AG04449 (cell line): ENCODE measurements at regions not wholly inside any gene's neighbourhood (a gene's known extent, or its start where the extent isn't known, plus 50 kb on each side); places are given as distances from the start of the nearest gene placed in this dataset.

Source experiments
- CTCF ChIA-PET: fragments of 350-600 bp; formaldehyde crosslinking; extraction: SDS; loops from one replicate; lab custom pipeline; 2021; ENCODE audit warnings: antibody characterized with exemption; lab: Yijun Ruan, JAX
- POLR2A ChIA-PET: fragments of 400-600, 350-600 bp; formaldehyde crosslinking; extraction: SDS; loops from one replicate; lab custom pipeline; 2020; ENCODE audit warnings: antibody characterized with exemption, inconsistent platforms; lab: Yijun Ruan, JAX
- DNase-seq: peaks from one replicate; pipeline ENCODE4 v3.0.0-alpha.2; 2010; ENCODE audit warnings: low read depth, low spot score
- H3K4me3 ChIP-seq: 2 replicates; pipeline ENCODE4 v1.5.1; 2011; ENCODE audit warnings: low read depth, mild to moderate bottlenecking, control low read depth, low read length
- CTCF ChIP-seq: IDR thresholded peaks from one replicate; pipeline ENCODE4 v1.5.1; 2011; ENCODE audit warnings: mild to moderate bottlenecking, moderate library complexity, low read length, control low read depth, inconsistent platforms; ENCODE audit not compliant: insufficient read depth; ENCODE audit errors: missing control alignments

- H3K4me3 ChIP-seq = no peak overlapping the region
- no peak for TF ChIP-seq CTCF
- ChIA-PET CTCF (no interaction called here), POLR2A (no interaction called here)
- DNase-seq = no peak
These were observed 123.0 kb upstream of the STAC start for GRCh38 chr3:36257158-36257852.

GRCh38 chr3:36258421-36258820, 121.9 kb upstream of the STAC start:
- TF ChIP-seq CTCF = no peak
- POLR2A ChIA-PET = no interaction called here
- no peak for DNase-seq
- CTCF ChIA-PET = no interaction called here
- H3K4me3 ChIP-seq = no peak overlapping the region

GRCh38 chr3:36259580-36259979, 120.7 kb upstream of the STAC start:
- DNase-seq = no peak
- no peak overlapping the region for H3K4me3 ChIP-seq
- ChIA-PET CTCF (no interaction called here), POLR2A (no interaction called here)
- TF ChIP-seq CTCF = no peak

GRCh38 chr3:36269274-36269673, 111.0 kb upstream of the STAC start:
- POLR2A ChIA-PET = no interaction called here
- TF ChIP-seq CTCF = no peak
- DNase-seq = no peak
- H3K4me3 ChIP-seq = no peak overlapping the region
- CTCF ChIA-PET = no interaction called here

GRCh38 chr3:36282766-36283165, 97.5 kb upstream of the STAC start:
- no peak for TF ChIP-seq CTCF
- H3K4me3 ChIP-seq = no peak overlapping the region
- DNase-seq = no peak
- ChIA-PET CTCF (no interaction called here), POLR2A (no interaction called here)

GRCh38 chr3:36295296-36295695, 85.0 kb upstream of the STAC start:
- H3K4me3 ChIP-seq = no peak overlapping the region
- TF ChIP-seq CTCF = no peak
- ChIA-PET CTCF (no interaction called here), POLR2A (no interaction called here)
- no peak for DNase-seq
